Osteocyte (in vitro differentiated cells): ENCODE measurements at regions not wholly inside any gene's neighbourhood (a gene's known extent, or its start where the extent isn't known, plus 50 kb on each side); places are given as distances from the start of the nearest gene placed in this dataset.

ENCODE experiments used
- DNase-seq: peaks from one replicate; pipeline ENCODE4 v3.0.0; 2021; ENCODE audit warnings: mixed read lengths; ENCODE audit not compliant: unreplicated experiment; ENCODE audit errors: extremely low spot score
- H3K27ac Mint-ChIP-seq: one replicate; pipeline ENCODE4 v1.8.0; 2021; ENCODE audit warnings: mild to moderate bottlenecking, mixed read lengths; ENCODE audit not compliant: unreplicated experiment
- H3K27me3 Mint-ChIP-seq: one replicate; pipeline ENCODE4 v1.8.0; 2021; ENCODE audit warnings: mixed read lengths; ENCODE audit not compliant: unreplicated experiment
- H3K36me3 Mint-ChIP-seq: one replicate; pipeline ENCODE4 v1.8.0; 2021; ENCODE audit warnings: mixed read lengths; ENCODE audit not compliant: unreplicated experiment
- H3K4me1 Mint-ChIP-seq: one replicate; pipeline ENCODE4 v1.8.0; 2021; ENCODE audit warnings: mixed read lengths; ENCODE audit not compliant: unreplicated experiment
- H3K4me3 Mint-ChIP-seq: one replicate; pipeline ENCODE4 v1.8.0; 2021; ENCODE audit warnings: mild to moderate bottlenecking, moderate library complexity, mixed read lengths; ENCODE audit not compliant: unreplicated experiment
- H3K9me3 Mint-ChIP-seq: one replicate; pipeline ENCODE4 v1.8.0; 2021; ENCODE audit warnings: mixed read lengths; ENCODE audit not compliant: unreplicated experiment
- TF ChIP-seq, protein P1 (sequence below): fragments of 200-600 bp; sonication (generic); IDR thresholded peaks from 2 replicates; pipeline ENCODE4 v1.5.0; 2021; ENCODE audit warnings: antibody characterized with exemption, mild to moderate bottlenecking, moderate library complexity

DNA sequence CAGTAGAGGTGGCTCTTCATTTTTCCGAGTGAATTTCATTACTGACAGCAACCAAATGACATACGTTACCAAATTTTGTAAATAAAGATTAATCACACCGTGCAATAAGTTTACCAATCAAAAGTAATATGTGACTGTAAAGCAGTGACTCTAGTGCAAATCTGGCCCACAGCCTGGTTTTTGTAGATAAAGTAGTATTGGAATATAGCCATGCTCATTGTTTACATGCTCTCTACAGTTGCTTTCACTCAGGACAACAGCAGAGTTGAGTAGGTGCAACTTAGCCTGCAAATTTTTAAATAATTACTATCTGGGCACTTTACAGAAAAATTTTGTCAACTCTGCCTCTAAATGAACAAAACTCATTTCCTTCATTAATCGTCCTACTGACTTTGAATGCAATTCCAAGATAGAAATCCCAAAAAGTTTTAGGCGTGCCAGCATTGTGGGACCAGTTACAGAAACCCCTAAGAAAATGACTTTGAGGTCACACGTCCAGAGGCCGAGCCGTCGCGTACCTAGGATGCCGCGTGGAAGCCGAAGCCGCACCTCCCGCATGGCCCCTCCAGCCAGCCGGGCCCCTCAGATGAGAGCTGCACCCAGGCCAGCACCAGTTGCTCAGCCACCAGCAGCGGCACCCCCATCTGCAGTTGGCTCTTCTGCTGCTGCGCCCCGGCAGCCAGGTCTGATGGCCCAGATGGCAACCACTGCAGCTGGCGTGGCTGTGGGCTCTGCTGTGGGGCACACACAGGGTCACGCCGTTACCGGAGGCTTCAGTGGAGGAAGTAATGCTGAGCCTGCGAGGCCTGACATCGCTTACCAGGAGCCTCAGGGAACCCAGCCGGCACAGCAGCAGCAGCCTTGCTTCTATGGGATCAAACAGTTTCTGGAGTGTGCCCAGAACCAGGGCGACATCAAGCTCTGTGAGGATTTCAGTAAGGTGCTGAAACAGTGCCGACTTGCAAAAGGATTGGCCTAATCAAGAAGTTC, 180.7 kb upstream of the TLE4 start:
- Mint-ChIP-seq H3K27ac (no peak overlapping the region), H3K4me3 (no peak overlapping the region), H3K27me3 (no peaks in the 10 kb centered on the region), H3K4me1 (peaks cover 11% of the 10 kb centered on the region), H3K9me3 (no peaks in the 10 kb centered on the region), H3K36me3 (no peaks in the 10 kb centered on the region)
- no peak for DNase-seq
- TF ChIP-seq, protein P1, sequence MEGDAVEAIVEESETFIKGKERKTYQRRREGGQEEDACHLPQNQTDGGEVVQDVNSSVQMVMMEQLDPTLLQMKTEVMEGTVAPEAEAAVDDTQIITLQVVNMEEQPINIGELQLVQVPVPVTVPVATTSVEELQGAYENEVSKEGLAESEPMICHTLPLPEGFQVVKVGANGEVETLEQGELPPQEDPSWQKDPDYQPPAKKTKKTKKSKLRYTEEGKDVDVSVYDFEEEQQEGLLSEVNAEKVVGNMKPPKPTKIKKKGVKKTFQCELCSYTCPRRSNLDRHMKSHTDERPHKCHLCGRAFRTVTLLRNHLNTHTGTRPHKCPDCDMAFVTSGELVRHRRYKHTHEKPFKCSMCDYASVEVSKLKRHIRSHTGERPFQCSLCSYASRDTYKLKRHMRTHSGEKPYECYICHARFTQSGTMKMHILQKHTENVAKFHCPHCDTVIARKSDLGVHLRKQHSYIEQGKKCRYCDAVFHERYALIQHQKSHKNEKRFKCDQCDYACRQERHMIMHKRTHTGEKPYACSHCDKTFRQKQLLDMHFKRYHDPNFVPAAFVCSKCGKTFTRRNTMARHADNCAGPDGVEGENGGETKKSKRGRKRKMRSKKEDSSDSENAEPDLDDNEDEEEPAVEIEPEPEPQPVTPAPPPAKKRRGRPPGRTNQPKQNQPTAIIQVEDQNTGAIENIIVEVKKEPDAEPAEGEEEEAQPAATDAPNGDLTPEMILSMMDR = no peak

DNA sequence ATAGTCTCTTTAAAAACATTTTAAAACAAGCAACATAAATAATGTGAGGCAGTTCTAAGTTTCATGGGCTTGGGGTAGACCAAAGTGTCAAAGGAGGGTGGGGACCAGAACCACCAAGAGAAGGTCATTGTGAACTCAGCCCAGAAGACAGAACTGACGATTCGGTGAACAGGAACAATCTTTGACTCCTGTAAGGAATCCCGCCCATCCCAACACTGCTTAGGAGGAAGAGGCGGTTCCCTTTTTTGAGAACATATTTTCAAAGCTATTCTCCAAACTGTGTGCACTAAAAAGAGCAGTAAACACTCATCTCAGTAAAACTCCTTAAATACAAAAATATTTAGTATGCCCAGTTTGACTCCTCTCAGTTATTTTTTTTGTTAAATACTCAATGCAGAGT, 176.5 kb upstream of the TLE4 start:
- Mint-ChIP-seq H3K4me3 (no peak overlapping the region), H3K36me3 (no peaks in the 10 kb centered on the region), H3K27ac (no peak overlapping the region), H3K9me3 (no peaks in the 10 kb centered on the region), H3K27me3 (no peaks in the 10 kb centered on the region), H3K4me1 (no peaks in the 10 kb centered on the region)
- TF ChIP-seq, protein P1 = no peak
- no peak for DNase-seq

DNA sequence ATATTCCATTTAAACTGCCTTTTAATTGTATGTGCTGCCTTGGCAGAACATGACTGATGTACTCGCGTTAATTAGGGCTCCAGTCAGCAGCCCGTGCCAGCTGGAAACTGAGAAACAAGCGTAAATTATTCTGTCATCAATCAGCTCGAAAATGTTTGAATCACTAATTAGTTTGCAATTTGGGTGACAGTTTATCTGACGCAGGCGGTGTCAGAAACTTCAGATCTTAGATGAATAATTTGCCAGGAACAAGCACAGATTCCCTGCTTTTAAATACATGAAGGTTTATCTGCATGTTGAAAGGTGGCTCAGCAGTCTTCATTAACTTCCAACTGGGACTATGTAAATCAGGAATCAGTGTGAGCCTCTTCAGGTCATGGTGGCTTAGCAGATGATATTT, 176.0 kb upstream of the TLE4 start:
- no peak for DNase-seq
- no peak overlapping the region for H3K4me3 Mint-ChIP-seq
- no peaks in the 10 kb centered on the region for H3K36me3 Mint-ChIP-seq
- H3K27me3 Mint-ChIP-seq = no peaks in the 10 kb centered on the region
- no peaks in the 10 kb centered on the region for H3K4me1 Mint-ChIP-seq
- H3K9me3 Mint-ChIP-seq = no peaks in the 10 kb centered on the region
- H3K27ac Mint-ChIP-seq = no peak overlapping the region
- TF ChIP-seq, protein P1 = no peak

DNA sequence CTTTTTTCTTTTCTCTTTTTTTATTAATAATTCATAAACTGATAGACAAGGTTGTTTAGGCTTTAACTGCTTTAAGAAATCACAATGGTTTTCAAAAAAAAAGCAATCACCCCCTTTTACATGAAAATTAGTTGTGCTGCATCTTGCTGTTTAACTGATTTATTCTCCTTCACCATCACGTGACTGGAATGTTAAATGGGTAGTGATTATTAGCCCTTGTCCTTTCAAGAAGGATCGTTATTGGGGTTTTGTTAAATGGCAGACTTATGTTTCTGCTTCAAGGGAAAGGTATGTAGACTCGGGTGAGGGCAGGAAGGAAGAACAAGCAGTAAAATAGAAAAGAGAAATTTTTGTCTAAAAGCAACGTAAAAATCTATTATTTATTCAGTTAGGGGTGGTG, 175.6 kb upstream of the TLE4 start:
- Mint-ChIP-seq H3K27me3 (no peaks in the 10 kb centered on the region), H3K36me3 (no peaks in the 10 kb centered on the region), H3K4me3 (no peak overlapping the region), H3K9me3 (no peaks in the 10 kb centered on the region), H3K27ac (no peak overlapping the region), H3K4me1 (no peaks in the 10 kb centered on the region)
- DNase-seq = no peak
- TF ChIP-seq, protein P1 = no peak

DNA sequence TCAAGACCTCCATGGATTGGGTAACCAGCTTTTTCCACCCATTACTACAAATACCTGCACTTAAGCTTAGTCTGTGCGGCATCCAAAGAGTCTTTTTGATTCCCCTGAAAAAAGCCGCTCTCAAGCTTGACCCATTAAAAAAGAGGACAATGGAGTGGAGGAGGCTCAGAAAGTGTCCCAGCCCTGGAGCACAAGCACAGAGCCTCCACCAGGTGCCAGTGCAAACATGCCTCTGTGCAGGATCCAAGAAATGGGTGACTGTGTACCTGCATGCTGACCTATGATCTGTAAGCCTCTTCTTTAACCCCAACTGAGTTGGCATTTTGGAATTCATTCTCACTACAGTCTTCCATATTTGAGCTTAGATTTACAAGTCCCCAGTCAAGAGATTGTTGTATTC, 168.3 kb upstream of the TLE4 start:
- Mint-ChIP-seq H3K27ac (no peak overlapping the region), H3K4me1 (no peaks in the 10 kb centered on the region), H3K4me3 (no peak overlapping the region), H3K9me3 (no peaks in the 10 kb centered on the region), H3K36me3 (no peaks in the 10 kb centered on the region), H3K27me3 (no peaks in the 10 kb centered on the region)
- TF ChIP-seq, protein P1 = no peak
- no peak for DNase-seq
